Peyer's patch (tissue), 4 donors: ENCODE measurements at regions not wholly inside any gene's neighbourhood (a gene's known extent, or its start where the extent isn't known, plus 50 kb on each side); places are given as distances from the start of the nearest gene placed in this dataset.

Experiments used
- CTCF ChIP-seq, 6 experiments: fragments of 450-650 bp in 4 of 6; fragments of 200-600 bp in 2 of 6; sonication (generic) in 1 of 6; IDR thresholded peaks; one replicate each; pipeline ENCODE4 v1.5.1; 2017 to 2019; ENCODE audit warnings: antibody characterized with exemption in 6 of 6, mild to moderate bottlenecking in 3 of 6, moderate library complexity in 1 of 6
- POLR2A ChIP-seq, 2 donors: fragments of 450-650 bp; IDR thresholded peaks; one replicate each; pipeline ENCODE4 v1.5.1; 2017; ENCODE audit warnings: antibody characterized with exemption in 2 of 2, mild to moderate bottlenecking in 2 of 2, moderate library complexity in 2 of 2

- TF ChIP-seq CTCF (IDR thresholded peaks at IDR 0.05) (no peak), POLR2A (IDR thresholded peaks at IDR 0.05) (no peak)
Measured at GRCh38 chr13:106233134-106233735, 302.2 kb downstream of the EFNB2 start.
